Right atrium auricular region (tissue), 2 donors: ENCODE measurements at regions not wholly inside any gene's neighbourhood (a gene's known extent, or its start where the extent isn't known, plus 50 kb on each side); places are given as distances from the start of the nearest gene placed in this dataset.

Source experiments
- DNase-seq: peaks from one replicate; pipeline ENCODE4 v3.0.0-alpha.2; 2019; ENCODE audit warnings: low spot score
- H3K27ac ChIP-seq, 2 donors: fragments of 200-600 bp; sonication (generic); 1 replicate in 1 of 2; 2 replicates in 1 of 2; pipeline ENCODE4 v1.5.1; 2016 to 2019
- H3K27me3 ChIP-seq, 2 donors: fragments of 200-600 bp; sonication (generic); one replicate each; pipeline versions ENCODE4 v1.5.1 to v1.6.0; 2017 to 2019
- H3K36me3 ChIP-seq: fragments of 200-600 bp; sonication (generic); one replicate; pipeline ENCODE4 v1.5.1; 2016
- H3K4me1 ChIP-seq, 2 donors: fragments of 200-600 bp; sonication (generic); one replicate each; pipeline versions ENCODE4 v1.5.1 to v1.6.0; 2017 to 2019
- H3K4me3 ChIP-seq, 2 donors: fragments of 200-600 bp; sonication (generic); 1 replicate in 1 of 2; 2 replicates in 1 of 2; pipeline ENCODE4 v1.5.1; 2017 to 2019; ENCODE audit warnings: mild to moderate bottlenecking in 1 of 2, moderate library complexity in 1 of 2
- H3K9me3 ChIP-seq, 2 donors: fragments of 200-600 bp; sonication (generic); one replicate each; pipeline ENCODE4 v1.5.1; 2019
- CTCF ChIP-seq, 2 donors: fragments of 200-600 bp; sonication (generic); IDR thresholded peaks; one replicate each; pipeline ENCODE4 v1.5.1; 2019; ENCODE audit warnings: antibody characterized with exemption in 2 of 2

- no peaks in the 10 kb centered on the region for H3K27me3 ChIP-seq
- no peak for TF ChIP-seq CTCF (IDR thresholded peaks at IDR 0.05)
- H3K36me3 ChIP-seq: no peaks in the 10 kb centered on the region
- DNase-seq: no peak
- no peak overlapping the region for H3K4me3 ChIP-seq
- H3K27ac ChIP-seq: no peak overlapping the region
- H3K4me1 ChIP-seq: peaks cover 0 to 5% of the 10 kb centered on the region in 2 donors
- H3K9me3 ChIP-seq: no peaks in the 10 kb centered on the region
Observed at GRCh38 chr1:201686714-201687455, 142.1 kb upstream of the IPO9 start.

GRCh38 chr1:201688514-201688913, 140.4 kb upstream of the IPO9 start:
- no peaks in the 10 kb centered on the region for H3K36me3 ChIP-seq
- peaks cover 0 to 19% of the 10 kb centered on the region in 2 donors for H3K4me1 ChIP-seq
- no peak overlapping the region for H3K27ac ChIP-seq
- no peak for DNase-seq
- H3K4me3 ChIP-seq: no peak overlapping the region
- H3K9me3 ChIP-seq: no peaks in the 10 kb centered on the region
- no peaks in the 10 kb centered on the region for H3K27me3 ChIP-seq
- TF ChIP-seq CTCF (IDR thresholded peaks at IDR 0.05): no peak

- H3K9me3 ChIP-seq: no peaks in the 10 kb centered on the region
- no peak overlapping the region for H3K27ac ChIP-seq
- peaks cover 0 to 29% of the 10 kb centered on the region in 2 donors for H3K4me1 ChIP-seq
- H3K27me3 ChIP-seq: no peaks in the 10 kb centered on the region
- no peak for DNase-seq
- H3K36me3 ChIP-seq: no peaks in the 10 kb centered on the region
- no peak overlapping the region for H3K4me3 ChIP-seq
- TF ChIP-seq CTCF (IDR thresholded peaks at IDR 0.05): no peak
Observed at GRCh38 chr1:201689647-201690046, 139.3 kb upstream of the IPO9 start.

GRCh38 chr1:201690528-201690927, 138.4 kb upstream of the IPO9 start:
- no peak for DNase-seq
- Histone ChIP-seq H3K36me3 (no peaks in the 10 kb centered on the region), H3K9me3 (no peaks in the 10 kb centered on the region), H3K4me3 (no peak overlapping the region), H3K27ac (no peak overlapping the region), H3K4me1 (peaks cover 0 to 38% of the 10 kb centered on the region in 2 donors), H3K27me3 (no peaks in the 10 kb centered on the region)
- TF ChIP-seq CTCF (IDR thresholded peaks at IDR 0.05): no peak

GRCh38 chr1:201691716-201692554, 137.0 kb upstream of the IPO9 start:
- H3K27ac ChIP-seq: no peak overlapping the region
- TF ChIP-seq CTCF (IDR thresholded peaks at IDR 0.05): no peak
- H3K9me3 ChIP-seq: no peaks in the 10 kb centered on the region
- H3K4me3 ChIP-seq: no peak overlapping the region
- H3K27me3 ChIP-seq: no peaks in the 10 kb centered on the region
- H3K36me3 ChIP-seq: no peaks in the 10 kb centered on the region
- DNase-seq: no peak
- H3K4me1 ChIP-seq: peaks cover 0 to 52% of the 10 kb centered on the region in 2 donors
